HG03175 (cell line): ENCODE measurements at regions not wholly inside any gene's neighbourhood (a gene's known extent, or its start where the extent isn't known, plus 50 kb on each side); places are given as distances from the start of the nearest gene placed in this dataset.

Source experiments
- ATAC-seq: cut with Tn5 transposase; IDR thresholded peaks from one replicate; pipeline ENCODE4 v1.9.1; 2021; ENCODE audit warnings: mild to moderate bottlenecking, moderate library complexity; ENCODE audit not compliant: unreplicated experiment

DNA sequence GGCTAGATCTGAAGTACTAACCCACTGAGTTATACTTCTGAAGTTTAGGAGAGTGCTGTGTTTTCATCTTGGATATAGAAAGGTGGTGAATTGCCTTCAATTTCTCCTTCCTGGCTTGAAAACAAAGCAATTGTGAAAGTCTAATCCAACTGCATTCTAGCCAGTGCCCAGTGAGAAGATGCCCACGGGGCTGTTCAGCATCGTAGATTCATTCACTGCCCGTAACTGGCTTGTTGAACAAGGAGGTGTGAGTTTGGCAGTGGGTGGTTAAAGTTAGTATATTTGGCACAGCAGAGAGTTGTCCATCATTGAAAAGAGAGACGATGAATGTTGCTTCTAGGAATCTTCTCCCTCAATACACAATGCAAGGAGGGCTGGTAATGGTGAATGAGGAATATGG, 82.3 kb upstream of the RND3 start:
- no peak for ATAC-seq

DNA sequence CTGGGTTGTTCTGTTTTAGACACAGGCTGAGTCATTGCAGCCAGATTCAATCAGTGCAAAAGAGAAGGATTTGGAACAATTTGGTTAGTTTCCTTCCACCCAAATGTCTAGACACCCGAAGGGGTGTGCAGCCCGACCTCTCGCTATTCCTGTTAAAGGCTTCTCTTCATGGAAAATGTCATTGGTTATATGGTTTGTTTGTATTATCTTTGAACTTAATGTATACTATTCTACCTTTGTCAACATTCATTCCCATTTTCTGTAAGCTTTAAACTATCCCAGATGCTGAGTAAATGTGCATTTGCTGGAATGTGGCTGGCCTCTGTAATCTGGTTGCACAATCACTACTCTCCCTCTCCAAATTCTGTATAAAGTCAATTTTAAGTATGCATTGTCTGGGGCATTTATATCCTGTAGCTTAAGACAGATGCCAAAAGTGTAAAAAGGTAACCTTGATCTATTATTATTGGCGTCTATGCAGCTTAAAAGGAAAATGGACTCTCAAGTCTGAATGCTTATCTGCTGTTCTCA, 80.4 kb upstream of the RND3 start:
- ATAC-seq = no peak

DNA sequence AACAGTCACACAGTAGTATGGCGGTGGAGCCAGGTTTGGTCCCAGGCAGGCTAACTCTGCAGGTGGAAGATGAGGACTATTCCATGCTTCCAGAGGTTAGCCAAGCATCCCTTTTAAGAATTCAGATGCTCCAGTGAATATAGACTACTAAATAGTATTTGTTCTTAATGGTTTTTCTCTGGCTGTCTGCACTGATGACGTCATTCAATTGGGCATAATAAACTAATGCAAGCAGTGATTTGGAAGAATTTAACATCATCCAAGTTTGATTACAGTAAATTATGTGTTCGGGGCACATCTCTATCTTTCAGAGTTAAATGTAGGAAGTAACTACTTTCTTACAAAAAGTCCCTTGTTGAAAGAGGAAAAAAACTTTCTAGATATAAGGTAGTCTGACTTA, 78.8 kb upstream of the RND3 start:
- ATAC-seq = no peak

DNA sequence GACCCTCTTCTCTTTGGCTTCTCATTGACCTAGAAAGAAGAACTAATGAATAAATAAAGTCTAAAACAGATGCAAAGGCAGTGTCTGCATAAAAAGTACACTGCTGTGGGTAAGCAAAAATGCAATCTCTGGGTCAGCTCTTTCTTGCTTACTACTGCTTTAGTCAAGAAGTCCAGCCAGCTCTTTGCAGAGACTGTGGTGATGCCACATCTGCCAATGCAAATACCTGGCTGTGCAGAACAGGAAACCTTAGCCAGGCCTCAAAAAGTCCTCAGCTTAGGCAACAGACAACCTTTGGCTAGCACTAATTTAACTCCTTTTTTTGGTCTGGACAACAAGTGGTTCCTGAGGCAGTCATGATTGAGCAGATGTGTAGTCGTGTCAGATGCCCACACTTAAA, 73.6 kb upstream of the RND3 start:
- no peak for ATAC-seq

DNA sequence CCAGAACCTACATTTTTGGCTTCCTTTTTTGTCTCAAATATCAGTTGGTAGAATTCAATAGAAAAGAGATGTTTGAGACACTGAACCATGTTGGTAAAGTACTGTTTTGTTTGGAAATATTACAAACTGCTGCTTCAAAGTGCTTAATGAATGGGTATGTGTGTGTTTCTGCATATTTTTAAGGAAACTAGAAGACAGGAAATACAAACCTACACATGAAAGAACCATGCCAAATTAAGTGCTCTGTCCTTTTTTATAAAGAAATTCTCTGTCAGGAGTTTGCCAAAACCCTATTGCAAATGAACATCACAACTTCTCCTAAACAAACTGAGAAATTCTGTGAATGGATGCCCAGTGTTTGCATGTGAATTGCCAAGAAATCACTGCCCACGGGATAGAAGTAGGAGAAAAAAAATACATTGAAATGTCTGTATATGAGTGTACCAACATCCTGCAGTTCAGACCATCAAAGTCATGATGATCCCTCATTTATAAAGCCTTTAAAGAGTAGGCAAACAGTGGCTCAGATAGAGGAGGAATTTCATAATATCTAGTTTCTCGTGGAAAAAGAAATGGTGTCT, 69.6 kb upstream of the RND3 start:
- no peak for ATAC-seq

DNA sequence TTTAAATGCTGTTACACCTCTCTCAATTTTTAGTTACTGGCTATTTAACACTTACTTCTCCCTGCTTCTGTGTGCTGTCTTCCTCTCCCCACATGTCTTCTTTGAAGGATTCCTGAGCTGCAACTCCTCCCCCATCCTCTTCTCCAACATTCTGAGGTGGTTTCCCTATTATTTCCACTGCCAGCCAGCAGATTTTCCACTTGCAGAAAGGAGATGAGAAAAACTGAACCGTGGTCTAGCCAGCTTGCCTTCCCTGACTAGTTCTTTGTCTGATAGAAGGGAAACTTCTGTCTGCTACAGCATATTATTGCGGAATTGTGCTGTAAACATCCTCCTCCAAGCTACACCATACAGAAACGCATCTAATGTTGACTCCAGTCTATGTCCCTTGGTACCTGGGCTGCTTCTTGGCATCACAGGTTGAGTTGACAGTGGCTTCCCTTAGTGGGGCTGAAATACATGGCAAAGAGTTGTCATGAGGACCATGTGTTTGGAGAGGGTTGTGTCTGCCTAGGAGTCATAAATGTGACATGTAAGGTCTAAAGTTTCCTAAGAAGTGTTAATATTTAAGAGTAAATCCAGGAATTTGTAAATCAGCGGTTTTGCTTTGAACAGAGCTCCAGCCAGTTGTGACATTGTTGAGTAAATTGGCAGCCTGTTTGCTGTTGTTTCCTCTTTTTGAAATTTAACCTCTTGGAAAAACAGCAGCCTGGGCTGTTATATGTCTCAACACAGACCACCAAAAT, 68.3 kb upstream of the RND3 start:
- ATAC-seq = no peak

DNA sequence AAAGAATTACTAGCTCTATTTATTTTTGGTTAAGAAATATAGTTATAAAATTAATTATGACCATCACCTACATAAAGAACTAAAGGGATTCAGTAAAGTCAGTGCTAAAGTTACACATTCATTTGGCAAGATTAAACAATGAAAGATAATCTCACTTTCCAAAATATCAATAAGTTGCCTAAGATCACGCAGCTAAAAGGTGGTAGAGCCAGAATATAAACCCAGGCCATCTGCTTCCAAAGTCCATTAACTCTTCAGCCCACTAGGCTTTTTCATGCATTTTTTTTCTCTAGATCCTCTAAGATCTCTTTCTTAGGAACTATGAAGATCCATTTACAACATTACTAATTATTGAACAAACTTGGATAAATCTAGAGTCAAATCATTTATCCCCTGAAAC, 66.6 kb upstream of the RND3 start:
- no peak for ATAC-seq

DNA sequence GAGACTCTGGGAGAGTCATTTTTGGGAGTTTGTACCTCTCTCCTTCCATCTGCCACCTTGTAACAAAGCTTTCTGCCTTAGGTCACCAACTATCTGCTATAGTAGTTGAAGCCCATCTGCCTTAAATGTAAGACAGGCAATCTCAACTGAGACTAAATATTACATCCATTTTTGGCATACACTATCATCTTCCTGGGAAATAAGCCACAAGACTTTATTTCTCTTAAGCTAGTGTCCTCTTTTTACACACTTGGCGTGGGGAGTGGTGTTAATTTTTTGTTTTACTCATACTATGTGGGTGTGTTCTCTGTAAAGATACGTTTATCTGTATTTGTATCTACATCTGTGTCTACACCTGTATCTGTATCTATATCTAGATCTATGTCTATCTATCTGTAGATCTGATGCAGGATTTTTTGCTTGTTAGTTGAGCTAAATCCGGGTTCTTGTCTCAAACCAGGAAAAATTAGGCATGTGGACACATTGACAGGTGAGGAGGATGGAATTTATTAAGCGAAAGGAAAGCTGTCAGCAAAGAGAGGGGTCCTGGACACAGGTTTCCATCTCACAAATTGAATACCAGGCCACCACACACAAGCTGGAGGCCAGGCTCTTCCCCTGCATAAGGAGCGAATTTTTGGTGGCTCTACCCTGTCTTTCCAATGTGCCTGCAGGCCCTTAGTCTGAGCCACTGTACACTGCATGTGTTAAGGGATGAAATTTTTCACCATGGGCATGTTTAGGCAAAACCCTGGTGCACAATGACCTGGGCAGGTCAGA, 64.8 kb upstream of the RND3 start:
- no peak for ATAC-seq

DNA sequence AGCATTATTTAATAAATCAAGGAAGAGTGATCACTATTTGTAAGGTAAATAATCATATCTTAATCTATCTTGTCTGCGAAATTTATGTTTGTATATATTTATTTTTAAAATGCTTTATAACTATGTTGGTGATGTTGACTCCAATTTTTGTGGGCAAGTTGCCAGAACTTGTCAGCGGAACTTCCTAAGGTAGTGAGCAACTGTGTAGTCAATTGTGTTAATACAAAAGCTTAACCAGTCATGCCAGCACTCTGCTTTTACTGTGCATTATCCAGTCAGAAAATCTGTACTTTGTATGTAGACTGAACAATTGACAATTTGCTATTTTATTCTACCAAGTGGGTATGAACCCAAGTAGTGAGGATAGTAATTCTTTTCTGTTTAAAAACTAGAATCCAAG, 61.9 kb upstream of the RND3 start:
- no peak for ATAC-seq

DNA sequence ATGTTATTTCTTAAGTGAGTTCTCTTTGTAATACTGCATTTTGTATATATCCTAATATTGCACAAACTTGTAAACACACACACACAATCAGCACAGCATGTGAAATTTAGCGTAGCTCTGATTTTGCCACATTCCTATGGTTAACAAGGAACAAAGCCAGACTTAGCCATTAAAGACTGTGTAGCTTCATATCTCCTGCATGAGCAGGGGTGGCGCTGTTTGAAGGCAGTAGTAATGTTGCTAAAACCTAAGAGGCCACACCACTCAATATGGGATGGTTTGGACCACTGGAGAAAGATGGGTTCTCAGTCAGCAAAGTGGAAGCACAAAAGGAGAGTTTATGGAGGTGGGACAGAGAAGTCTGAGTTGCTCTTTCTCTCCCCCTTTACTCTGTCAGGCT, 61.1 kb upstream of the RND3 start:
- ATAC-seq = peak; percentile 70

DNA sequence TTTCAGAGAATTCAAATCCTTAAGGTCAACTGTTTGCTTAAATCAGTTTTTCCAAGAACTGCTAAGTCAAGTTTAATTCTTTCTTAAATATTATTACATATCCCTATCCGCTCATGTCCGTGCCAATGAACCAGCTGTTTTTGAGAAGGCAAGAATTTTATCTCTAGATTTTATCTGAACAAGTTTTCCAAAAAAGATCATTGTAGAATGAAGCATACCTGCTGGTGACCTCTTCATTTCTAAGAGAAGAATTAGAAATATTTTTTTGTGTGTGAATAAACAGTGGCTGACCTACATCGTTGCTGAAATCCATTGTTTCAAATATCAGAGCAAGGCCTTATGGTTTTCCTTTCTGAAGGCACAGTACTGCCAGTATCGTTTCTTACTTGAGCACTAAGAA, 58.4 kb upstream of the RND3 start:
- no peak for ATAC-seq

DNA sequence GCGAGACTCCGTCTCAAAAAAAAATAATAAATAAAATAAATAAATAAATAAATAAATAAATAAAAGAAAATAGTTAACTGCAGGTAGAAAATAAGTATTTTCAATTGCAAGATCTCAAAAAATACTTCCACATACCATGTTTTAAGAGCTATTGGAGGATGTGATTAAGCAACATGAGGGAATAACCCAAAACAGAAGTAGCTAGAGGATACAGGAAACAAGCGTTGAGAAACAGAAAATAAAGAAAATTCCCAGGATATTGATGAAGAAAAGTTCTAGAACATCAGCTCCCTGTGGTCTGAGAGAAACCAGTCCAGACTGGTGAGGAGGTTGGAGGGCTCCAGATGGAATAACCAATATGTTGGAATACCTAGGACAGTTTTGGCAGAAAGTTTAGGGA, 57.3 kb upstream of the RND3 start:
- ATAC-seq = no peak

DNA sequence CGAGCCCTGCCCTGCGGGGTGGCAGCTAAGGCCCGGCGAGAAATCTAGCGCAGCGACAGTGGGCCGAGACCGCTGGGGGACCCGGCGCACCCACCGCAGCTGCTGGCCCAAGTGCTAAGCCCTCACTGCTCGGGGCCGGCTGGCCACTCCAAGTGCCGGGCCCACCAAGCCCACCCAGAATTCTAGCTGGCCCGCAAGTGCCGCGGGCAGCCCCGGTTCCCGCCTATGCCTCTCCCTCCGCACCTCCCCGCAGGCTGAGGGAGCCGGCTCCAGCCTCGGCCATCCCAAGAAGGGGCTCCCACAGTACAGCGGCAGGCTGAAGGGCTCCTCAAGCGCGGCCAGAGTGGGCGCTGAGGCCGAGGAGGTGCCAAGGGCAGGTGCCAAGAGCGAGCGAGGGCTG, 55.2 kb upstream of the RND3 start:
- no peak for ATAC-seq

DNA sequence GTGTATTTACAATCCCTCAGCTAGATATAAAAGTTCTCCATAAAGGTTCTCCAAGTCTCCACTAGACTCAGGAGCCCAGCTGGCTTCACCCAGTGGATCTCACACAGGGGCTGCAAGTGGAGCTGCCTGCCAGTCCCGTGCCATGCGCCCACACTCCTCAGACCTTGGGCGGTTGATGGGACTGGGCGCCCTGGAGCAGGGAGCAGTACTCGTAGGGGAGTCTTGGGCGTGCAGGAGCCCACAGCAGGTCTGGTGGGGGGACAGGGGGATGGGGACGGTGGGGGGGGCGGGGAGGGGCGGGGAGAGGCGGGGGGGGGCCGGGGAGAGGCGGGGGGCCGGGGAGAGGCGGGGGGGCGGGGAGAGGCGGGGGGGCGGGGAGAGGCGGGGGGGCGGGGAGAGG, 54.7 kb upstream of the RND3 start:
- no peak for ATAC-seq

DNA sequence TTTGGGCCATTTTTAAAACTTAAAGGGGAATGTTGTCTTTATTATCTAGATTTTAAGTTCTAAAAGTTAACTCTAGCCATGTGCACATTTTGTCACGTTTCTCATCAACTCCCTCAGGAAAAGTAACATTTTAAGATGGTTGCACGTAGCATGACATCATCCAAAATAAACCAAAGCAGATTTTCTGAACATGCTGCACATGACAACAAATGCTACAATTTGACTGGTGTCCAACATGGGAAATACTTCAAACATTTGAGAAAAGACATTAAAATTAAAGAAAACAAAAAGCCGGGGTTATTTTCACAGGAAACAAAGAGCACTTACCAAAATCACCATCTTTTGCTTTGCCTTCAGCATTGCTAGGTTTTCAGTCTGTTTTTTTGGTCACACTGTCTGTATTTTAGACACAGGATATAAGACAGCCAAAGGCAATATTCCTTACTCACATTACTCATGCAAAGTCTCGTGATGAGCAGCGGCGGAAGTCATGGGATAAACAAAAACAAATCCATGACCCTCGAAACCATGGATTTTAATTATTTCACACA, 51.3 kb upstream of the RND3 start:
- no peak for ATAC-seq
